ENCODE measurements at regions not wholly inside any gene's neighbourhood (a gene's known extent, or its start where the extent isn't known, plus 50 kb on each side); places are given as distances from the start of the nearest gene placed in this dataset.

DNA sequence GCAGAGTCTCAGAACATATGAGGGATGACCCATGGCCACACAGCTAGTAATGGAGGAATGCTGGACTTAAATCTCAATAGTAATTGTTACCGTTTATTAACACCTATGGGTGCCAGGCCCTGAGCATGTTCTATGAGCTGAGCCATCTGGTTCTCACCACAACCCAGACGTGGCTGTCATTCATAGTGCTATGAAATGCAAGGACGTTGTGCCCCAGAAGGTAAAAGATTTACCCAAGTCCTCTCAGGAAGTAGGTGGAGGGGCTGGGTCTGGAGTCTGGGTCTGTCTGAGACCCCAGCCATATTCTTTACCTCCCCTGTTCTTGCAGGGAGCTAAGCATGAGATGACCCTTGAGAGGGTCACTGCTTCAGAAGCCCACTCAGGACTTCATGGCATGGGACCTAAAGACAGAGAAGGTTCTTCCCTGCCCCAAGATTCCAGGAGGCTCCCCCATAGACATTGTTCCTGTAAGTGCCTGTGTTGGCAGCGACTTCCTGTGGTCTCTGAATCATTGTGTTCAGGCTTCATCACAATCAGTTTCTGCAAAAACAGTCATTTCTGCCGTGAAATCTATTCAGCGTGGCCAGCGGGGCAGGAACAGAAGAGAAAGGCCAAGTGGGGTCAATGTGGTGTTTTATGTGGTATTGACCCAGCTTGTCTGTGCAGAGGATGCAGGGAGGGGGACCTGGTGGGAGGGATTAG, 475.4 kb downstream of the PTPRU start (continued):
- TF ChIP-seq, protein P1, sequence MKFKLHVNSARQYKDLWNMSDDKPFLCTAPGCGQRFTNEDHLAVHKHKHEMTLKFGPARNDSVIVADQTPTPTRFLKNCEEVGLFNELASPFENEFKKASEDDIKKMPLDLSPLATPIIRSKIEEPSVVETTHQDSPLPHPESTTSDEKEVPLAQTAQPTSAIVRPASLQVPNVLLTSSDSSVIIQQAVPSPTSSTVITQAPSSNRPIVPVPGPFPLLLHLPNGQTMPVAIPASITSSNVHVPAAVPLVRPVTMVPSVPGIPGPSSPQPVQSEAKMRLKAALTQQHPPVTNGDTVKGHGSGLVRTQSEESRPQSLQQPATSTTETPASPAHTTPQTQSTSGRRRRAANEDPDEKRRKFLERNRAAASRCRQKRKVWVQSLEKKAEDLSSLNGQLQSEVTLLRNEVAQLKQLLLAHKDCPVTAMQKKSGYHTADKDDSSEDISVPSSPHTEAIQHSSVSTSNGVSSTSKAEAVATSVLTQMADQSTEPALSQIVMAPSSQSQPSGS (IDR thresholded peaks at IDR 0.05; ENCODE audit: low read length), result peak; percentile 52
- peak; percentile 39 to 58 for TF ChIP-seq IKZF2 (IDR thresholded peaks at IDR 0.05)
- peak; percentile 77 for TF ChIP-seq PAX5 (IDR thresholded peaks at IDR 0.05; ENCODE audit: borderline replicate concordance, low read depth, low read length)
- no peak for TF ChIP-seq CBX3 (IDR thresholded peaks at IDR 0.05; ENCODE audit: borderline replicate concordance, low read depth)
- TF ChIP-seq NFYA (IDR thresholded peaks at IDR 0.05; ENCODE audit: borderline replicate concordance, low read depth, low read length), result no peak
- TF ChIP-seq, protein P2, sequence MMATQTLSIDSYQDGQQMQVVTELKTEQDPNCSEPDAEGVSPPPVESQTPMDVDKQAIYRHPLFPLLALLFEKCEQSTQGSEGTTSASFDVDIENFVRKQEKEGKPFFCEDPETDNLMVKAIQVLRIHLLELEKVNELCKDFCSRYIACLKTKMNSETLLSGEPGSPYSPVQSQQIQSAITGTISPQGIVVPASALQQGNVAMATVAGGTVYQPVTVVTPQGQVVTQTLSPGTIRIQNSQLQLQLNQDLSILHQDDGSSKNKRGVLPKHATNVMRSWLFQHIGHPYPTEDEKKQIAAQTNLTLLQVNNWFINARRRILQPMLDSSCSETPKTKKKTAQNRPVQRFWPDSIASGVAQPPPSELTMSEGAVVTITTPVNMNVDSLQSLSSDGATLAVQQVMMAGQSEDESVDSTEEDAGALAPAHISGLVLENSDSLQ (IDR thresholded peaks at IDR 0.05), result peak; percentile 53
- TF ChIP-seq HDAC6 (IDR thresholded peaks at IDR 0.05; ENCODE audit: unreplicated experiment), result no peak
- TF ChIP-seq IRF4 (IDR thresholded peaks at IDR 0.05; ENCODE audit: low read depth, low read length), result peak; percentile 87
- peak; percentile 94 for TF ChIP-seq EED (IDR thresholded peaks at IDR 0.05; ENCODE audit: low read depth)
- TF ChIP-seq MTA2 (IDR thresholded peaks at IDR 0.05; ENCODE audit: low read depth), result 0 out of 2 replicates have a peak, but pooled peaks have one; percentile 11
- TF ChIP-seq NFIC (IDR thresholded peaks at IDR 0.05; ENCODE audit: low read depth, low read length), result peak; percentile 79
- TF ChIP-seq, protein P3, sequence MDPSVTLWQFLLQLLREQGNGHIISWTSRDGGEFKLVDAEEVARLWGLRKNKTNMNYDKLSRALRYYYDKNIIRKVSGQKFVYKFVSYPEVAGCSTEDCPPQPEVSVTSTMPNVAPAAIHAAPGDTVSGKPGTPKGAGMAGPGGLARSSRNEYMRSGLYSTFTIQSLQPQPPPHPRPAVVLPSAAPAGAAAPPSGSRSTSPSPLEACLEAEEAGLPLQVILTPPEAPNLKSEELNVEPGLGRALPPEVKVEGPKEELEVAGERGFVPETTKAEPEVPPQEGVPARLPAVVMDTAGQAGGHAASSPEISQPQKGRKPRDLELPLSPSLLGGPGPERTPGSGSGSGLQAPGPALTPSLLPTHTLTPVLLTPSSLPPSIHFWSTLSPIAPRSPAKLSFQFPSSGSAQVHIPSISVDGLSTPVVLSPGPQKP (IDR thresholded peaks at IDR 0.05; ENCODE audit: low read depth, low read length), result no peak
- TF ChIP-seq GABPA (IDR thresholded peaks at IDR 0.05; ENCODE audit: low read depth), result peak; percentile 35; the same call in 1 of the 2 replicates
- TF ChIP-seq ETV6 (conservative IDR thresholded peaks at IDR 0.05 in 1 of 2, IDR thresholded peaks at IDR 0.05 in 1 of 2; ENCODE audit: borderline replicate concordance in 1 of 2, low read depth in 1 of 2), result peak in 1 of 2 experiments; percentile 68; a peak in 1 of 4 replicates
- TF ChIP-seq, protein P4, sequence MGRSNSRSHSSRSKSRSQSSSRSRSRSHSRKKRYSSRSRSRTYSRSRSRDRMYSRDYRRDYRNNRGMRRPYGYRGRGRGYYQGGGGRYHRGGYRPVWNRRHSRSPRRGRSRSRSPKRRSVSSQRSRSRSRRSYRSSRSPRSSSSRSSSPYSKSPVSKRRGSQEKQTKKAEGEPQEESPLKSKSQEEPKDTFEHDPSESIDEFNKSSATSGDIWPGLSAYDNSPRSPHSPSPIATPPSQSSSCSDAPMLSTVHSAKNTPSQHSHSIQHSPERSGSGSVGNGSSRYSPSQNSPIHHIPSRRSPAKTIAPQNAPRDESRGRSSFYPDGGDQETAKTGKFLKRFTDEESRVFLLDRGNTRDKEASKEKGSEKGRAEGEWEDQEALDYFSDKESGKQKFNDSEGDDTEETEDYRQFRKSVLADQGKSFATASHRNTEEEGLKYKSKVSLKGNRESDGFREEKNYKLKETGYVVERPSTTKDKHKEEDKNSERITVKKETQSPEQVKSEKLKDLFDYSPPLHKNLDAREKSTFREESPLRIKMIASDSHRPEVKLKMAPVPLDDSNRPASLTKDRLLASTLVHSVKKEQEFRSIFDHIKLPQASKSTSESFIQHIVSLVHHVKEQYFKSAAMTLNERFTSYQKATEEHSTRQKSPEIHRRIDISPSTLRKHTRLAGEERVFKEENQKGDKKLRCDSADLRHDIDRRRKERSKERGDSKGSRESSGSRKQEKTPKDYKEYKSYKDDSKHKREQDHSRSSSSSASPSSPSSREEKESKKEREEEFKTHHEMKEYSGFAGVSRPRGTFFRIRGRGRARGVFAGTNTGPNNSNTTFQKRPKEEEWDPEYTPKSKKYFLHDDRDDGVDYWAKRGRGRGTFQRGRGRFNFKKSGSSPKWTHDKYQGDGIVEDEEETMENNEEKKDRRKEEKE (IDR thresholded peaks at IDR 0.05), result no peak
- peak; percentile 91 for TF ChIP-seq NR2F1 (conservative IDR thresholded peaks at IDR 0.05)
